NB4 (cell line): ENCODE measurements at regions not wholly inside any gene's neighbourhood (a gene's known extent, or its start where the extent isn't known, plus 50 kb on each side); places are given as distances from the start of the nearest gene placed in this dataset.

Experiments
- CTCF ChIP-seq: IDR thresholded peaks from one replicate; pipeline ENCODE4 v1.5.1; 2012; ENCODE audit warnings: low read depth, low read length
- MYC ChIP-seq: IDR thresholded peaks from 2 replicates; pipeline ENCODE4 v1.6.1; 2011; ENCODE audit warnings: low read depth, low read length
- POLR2A ChIP-seq: IDR thresholded peaks from 2 replicates; pipeline ENCODE4 v1.6.1; 2011; ENCODE audit warnings: mild to moderate bottlenecking; ENCODE audit not compliant: insufficient read length; ENCODE audit errors: extremely low read depth
- TF ChIP-seq, protein P1 (sequence below): IDR thresholded peaks from 2 replicates; pipeline ENCODE4 v1.6.1; 2011; ENCODE audit warnings: low read depth, low read length

- TF ChIP-seq, protein P1, sequence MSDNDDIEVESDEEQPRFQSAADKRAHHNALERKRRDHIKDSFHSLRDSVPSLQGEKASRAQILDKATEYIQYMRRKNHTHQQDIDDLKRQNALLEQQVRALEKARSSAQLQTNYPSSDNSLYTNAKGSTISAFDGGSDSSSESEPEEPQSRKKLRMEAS, result no peak
- no peak for TF ChIP-seq CTCF
- no peak for TF ChIP-seq POLR2A
- no peak for TF ChIP-seq MYC
Observed at GRCh38 chr1:220409771-220410595, 118.0 kb upstream of the MARK1 start.
